ENCODE measurements at regions not wholly inside any gene's neighbourhood (a gene's known extent, or its start where the extent isn't known, plus 50 kb on each side); places are given as distances from the start of the nearest gene placed in this dataset.

DNA sequence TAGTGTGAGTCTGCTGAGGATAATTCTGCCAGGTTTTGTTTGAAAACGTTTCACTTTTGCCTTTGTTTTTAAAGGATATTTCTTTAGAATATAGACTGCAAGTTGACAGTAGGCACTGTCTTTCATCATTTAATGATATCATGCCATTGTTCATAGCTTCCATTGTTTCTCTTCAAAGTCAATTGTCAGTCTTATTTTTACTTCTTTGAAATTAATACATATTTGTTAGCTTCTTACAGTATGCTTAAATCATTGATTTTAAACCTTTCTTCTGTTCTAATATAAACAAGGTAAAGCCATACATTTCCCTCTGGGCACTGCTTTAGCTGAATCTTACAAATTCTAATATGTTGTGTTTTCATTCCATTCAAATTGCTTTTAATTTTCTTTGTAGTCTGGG is 62.3 kb upstream of the PARVA start:
- no peak overlapping the region for H3K4me3 ChIP-seq (ENCODE audit: low read length)
- no peak for DNase-seq (ENCODE audit: low read depth, low spot score)

GRCh38 chr11:12316432-12316831 is 60.9 kb upstream of the PARVA start:
- H3K4me3 ChIP-seq (ENCODE audit: low read length), result no peak overlapping the region
- no peak for DNase-seq (ENCODE audit: low read depth, low spot score)

DNA sequence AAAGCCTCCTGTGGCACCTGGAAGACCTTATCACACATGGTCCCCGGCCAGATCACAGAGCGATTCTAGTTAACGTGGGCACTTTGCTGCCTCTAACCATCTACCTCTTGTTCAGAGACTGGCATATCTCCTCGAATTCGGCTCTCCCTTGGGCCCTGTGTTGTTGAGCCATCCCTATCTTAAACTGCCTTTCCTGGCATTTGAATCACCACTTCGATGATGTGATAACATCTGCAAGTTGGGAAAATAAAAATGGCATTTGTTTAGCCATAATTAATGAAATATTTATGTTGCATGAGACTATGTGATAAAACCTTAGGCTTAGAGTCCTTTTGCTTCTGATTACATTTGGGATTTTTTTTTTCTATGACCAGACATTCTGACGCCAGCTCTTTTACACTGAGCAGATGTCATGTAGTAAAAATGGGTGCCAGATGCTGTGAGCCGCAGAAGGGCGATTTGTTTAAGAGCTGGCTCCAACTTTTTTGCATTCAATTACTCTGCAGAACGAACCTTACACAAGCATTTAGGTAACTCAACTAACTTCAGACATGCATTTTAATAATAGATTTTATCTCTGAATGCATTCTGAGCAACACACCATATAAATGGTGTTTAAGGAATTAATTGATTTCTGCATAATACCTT is 58.5 kb upstream of the PARVA start:
- H3K4me3 ChIP-seq (ENCODE audit: low read length), result no peak overlapping the region
- peak; percentile 7 for DNase-seq (ENCODE audit: low read depth, low spot score)

- peak overlapping the region; percentile 22 for H3K4me3 ChIP-seq (ENCODE audit: low read length)
- peak; percentile 71 for DNase-seq (ENCODE audit: low read depth, low spot score)
These were observed 57.9 kb upstream of the PARVA start for GRCh38 chr11:12319461-12319951.

- no peak for DNase-seq (ENCODE audit: low read depth, low spot score)
- no peak overlapping the region; the same call in 1 of the 2 replicates for H3K4me3 ChIP-seq (ENCODE audit: low read length)
These were observed 57.4 kb upstream of the PARVA start for GRCh38 chr11:12319988-12320387.

DNA sequence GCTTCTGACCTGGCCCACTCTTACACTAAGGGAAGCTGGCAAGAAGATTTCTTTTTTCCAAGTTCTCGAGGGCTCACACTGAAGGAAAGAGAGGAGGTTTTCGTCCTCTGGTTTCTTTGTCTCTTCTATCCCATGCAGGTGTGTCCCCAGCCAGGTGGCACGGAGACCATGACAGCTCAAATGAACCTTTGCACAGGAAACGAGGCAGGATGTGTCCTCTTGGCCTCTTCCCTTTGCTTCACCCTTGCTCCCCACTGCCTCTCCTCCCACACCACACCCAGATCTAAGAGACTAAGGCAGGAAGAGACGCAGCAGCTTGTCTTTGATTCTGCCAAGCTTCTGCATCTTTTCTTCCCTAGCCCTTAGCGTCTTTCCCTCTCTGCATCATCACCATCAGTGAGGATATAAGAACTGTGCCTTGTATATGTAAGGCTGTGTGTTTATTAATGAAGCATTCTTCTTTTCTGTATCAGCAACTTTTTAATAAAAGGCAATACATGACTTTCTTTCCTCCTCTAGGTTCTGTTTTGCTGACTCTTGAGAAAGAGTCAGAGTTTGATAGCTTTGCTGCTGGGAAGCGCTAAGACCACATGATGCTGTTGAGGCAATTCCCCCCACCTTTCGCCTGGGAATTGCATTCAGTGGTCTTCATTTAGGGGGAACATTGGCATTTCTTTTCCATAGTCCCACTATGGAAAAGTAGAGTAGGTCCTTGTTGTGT is 56.0 kb upstream of the PARVA start:
- peak; percentile 64 for DNase-seq (ENCODE audit: low read depth, low spot score)

GRCh38 chr11:12324585-12324984 is 52.8 kb upstream of the PARVA start:
- no peak for DNase-seq (ENCODE audit: low read depth, low spot score)
- H3K4me3 ChIP-seq (ENCODE audit: low read length), result no peak overlapping the region

More for the DNA sequence above, 56.0 kb upstream of the PARVA start:
- no peak overlapping the region for H3K4me3 ChIP-seq (ENCODE audit: low read length)

Measured in Jurkat, Clone E6-1 (cell line).